KBM-7 (cell line): ENCODE measurements at regions not wholly inside any gene's neighbourhood (a gene's known extent, or its start where the extent isn't known, plus 50 kb on each side); places are given as distances from the start of the nearest gene placed in this dataset.
"Not testable (repeated sequence)": the region's sequence is repeated elsewhere in the genome, so short reads cannot be mapped to it uniquely, and the experiment has no call there.

Experiments used
- DNase-seq: peaks from one replicate; pipeline ENCODE4 v3.0.0-alpha.2; 2015
- in situ Hi-C: fragments of 300-500 bp; cut with MboI; formaldehyde crosslinking; loops from 2 replicates; pipeline ENCODE4 v1.14.3; 2020; ENCODE audit warnings: low sequenced_read_pairs, low pct_unique_long_range_greater_than_20kb, mixed read lengths

- in situ Hi-C loops: no loop called here
- DNase-seq: no peak
Observed at GRCh38 chr2:145811276-145812164, 1291.6 kb upstream of the ZEB2 start.

GRCh38 chr2:145807968-145808367, 1288.0 kb upstream of the ZEB2 start:
- in situ Hi-C loops: no loop called here

GRCh38 chr2:145807554-145807953, 1287.6 kb upstream of the ZEB2 start:
- DNase-seq: no peak
- in situ Hi-C loops: no loop called here

More at GRCh38 chr2:145807968-145808367, 1288.0 kb upstream of the ZEB2 start:
- no peak for DNase-seq

GRCh38 chr2:145806546-145806945, 1286.6 kb upstream of the ZEB2 start:
- in situ Hi-C loops: no loop called here
- DNase-seq: no peak

- in situ Hi-C loops: no loop called here
- DNase-seq: no peak
Observed at GRCh38 chr2:145802133-145802532, 1282.2 kb upstream of the ZEB2 start.

- in situ Hi-C loops: no loop called here
- DNase-seq: no peak
Observed at GRCh38 chr2:145801210-145801609, 1281.3 kb upstream of the ZEB2 start.

GRCh38 chr2:145800151-145801091, 1280.5 kb upstream of the ZEB2 start:
- in situ Hi-C loops: no loop called here
- no peak for DNase-seq

- DNase-seq: no peak
- in situ Hi-C loops: no loop called here
Observed at GRCh38 chr2:145799595-145800108, 1279.7 kb upstream of the ZEB2 start.

GRCh38 chr2:145798419-145798818, 1278.5 kb upstream of the ZEB2 start:
- in situ Hi-C loops: no loop called here
- no peak for DNase-seq

- in situ Hi-C loops: no loop called here
Observed at GRCh38 chr2:145797692-145798091, 1277.8 kb upstream of the ZEB2 start.

GRCh38 chr2:145792745-145793144, 1272.8 kb upstream of the ZEB2 start:
- in situ Hi-C loops: no loop called here
- DNase-seq: no peak

More at GRCh38 chr2:145797692-145798091, 1277.8 kb upstream of the ZEB2 start:
- no peak for DNase-seq

GRCh38 chr2:145789636-145790035, 1269.7 kb upstream of the ZEB2 start:
- in situ Hi-C loops: no loop called here
- DNase-seq: no peak

GRCh38 chr2:145787597-145788361, 1267.9 kb upstream of the ZEB2 start:
- DNase-seq, in situ Hi-C loops: not testable (repeated sequence)

- not testable (repeated sequence) for DNase-seq
Observed at GRCh38 chr2:145782607-145783006, 1262.7 kb upstream of the ZEB2 start.

GRCh38 chr2:145777914-145778313, 1258.0 kb upstream of the ZEB2 start:
- in situ Hi-C loops: no loop called here
- no peak for DNase-seq

More at GRCh38 chr2:145782607-145783006, 1262.7 kb upstream of the ZEB2 start:
- in situ Hi-C loops: not testable (repeated sequence)

- no peak for DNase-seq
- in situ Hi-C loops: no loop called here
Observed at GRCh38 chr2:145777297-145777696, 1257.4 kb upstream of the ZEB2 start.

GRCh38 chr2:145775591-145775990, 1255.7 kb upstream of the ZEB2 start:
- no peak for DNase-seq
- in situ Hi-C loops: no loop called here

- in situ Hi-C loops: no loop called here
- peak; percentile 25 for DNase-seq
Observed at GRCh38 chr2:145771525-145771924, 1251.6 kb upstream of the ZEB2 start.
